Activated CD8-positive, alpha-beta memory T cell treated with anti-CD3 and anti-CD28 coated beads, Interleukin-2, amount 10 ng/mL, durations not matched to agents 7 days and 5 days (primary cell): ENCODE measurements at regions not wholly inside any gene's neighbourhood (a gene's known extent, or its start where the extent isn't known, plus 50 kb on each side); places are given as distances from the start of the nearest gene placed in this dataset.

Experiments used
- ATAC-seq: fragments of 150-1000 bp; cut with Tn5 transposase; one replicate; pipeline ENCODE4 v1.10.0; 2021; ENCODE audit warnings: moderate library complexity
- CTCF ChIA-PET: fragments of 350-600 bp; sonication (Branson Sonifier 250); formaldehyde crosslinking; loops from one replicate; lab custom pipeline; 2021; ENCODE audit warnings: antibody characterized with exemption; lab: Charles Lee
- DNase-seq: peaks from one replicate; pipeline ENCODE4 v3.0.0-alpha.2; 2020
- H3K27ac Mint-ChIP-seq: one replicate; pipeline ENCODE4 v1.8.0; 2021; ENCODE audit warnings: mild to moderate bottlenecking, mixed read lengths
- H3K27me3 Mint-ChIP-seq: one replicate; pipeline ENCODE4 v1.8.0; 2021; ENCODE audit warnings: mixed read lengths
- H3K36me3 Mint-ChIP-seq: one replicate; pipeline ENCODE4 v1.8.0; 2021; ENCODE audit warnings: mild to moderate bottlenecking, mixed read lengths
- H3K4me1 Mint-ChIP-seq: one replicate; pipeline ENCODE4 v1.8.0; 2021; ENCODE audit warnings: mixed read lengths
- H3K4me3 Mint-ChIP-seq: one replicate; pipeline ENCODE4 v1.8.0; 2021; ENCODE audit warnings: mild to moderate bottlenecking, moderate library complexity, mixed read lengths
- H3K9me3 Mint-ChIP-seq: one replicate; pipeline ENCODE4 v1.8.0; 2022; ENCODE audit warnings: low read depth, mixed read lengths

DNA sequence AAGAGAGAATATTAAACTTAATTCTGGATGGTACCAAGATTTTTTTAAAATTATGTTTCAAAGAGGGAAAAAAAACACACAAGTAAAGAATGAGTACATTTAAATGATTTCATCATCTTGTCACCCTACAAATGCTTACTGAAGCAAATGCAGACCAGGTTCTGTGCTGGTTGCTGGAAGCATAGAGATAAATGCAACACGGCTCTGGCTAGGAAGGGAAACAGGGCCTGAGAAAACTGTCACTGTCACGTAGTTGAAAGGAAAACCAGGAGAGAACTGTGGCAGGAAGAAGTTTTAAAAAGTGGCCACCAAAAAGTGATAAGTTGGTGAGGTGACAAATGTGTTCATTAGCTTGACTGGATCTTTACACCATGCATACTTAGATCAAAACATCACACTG, 336.9 kb upstream of the NFIA start:
- Mint-ChIP-seq H3K4me1 (no peaks in the 10 kb centered on the region), H3K4me3 (no peak overlapping the region), H3K27ac (no peak overlapping the region), H3K27me3 (no peaks in the 10 kb centered on the region), H3K9me3 (no peaks in the 10 kb centered on the region), H3K36me3 (no peaks in the 10 kb centered on the region)
- ATAC-seq (no peak), DNase-seq (no peak)
- CTCF ChIA-PET, result no interaction called here

DNA sequence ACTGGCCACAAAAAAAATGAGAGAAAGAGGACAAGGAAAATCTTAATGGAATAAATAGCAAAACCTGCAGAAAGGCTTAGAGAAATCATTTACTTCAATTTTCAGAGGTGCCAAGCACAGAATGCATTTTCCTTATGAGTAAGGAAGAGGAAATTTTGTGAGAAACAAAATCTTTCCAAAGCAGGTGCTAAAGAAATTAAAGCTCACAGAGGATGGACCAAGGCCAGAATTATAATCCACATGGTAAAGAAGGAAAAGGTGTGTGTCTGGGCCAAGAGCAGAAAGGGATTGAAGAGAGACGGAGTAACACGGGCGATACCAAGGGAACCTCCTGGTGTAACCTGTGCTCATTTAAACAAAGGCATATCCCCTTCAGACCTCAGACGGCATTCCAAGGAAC, 340.0 kb upstream of the NFIA start:
- no peaks in the 10 kb centered on the region for H3K4me1 Mint-ChIP-seq
- CTCF ChIA-PET, result interaction anchor here (0.6 kb wide), 1 partner anchor 246 kb away, joined by 3 read pairs; no protein-coding TSS in a partner anchor
- no peak overlapping the region for H3K4me3 Mint-ChIP-seq
- DNase-seq (no peak), ATAC-seq (no peak)
- no peaks in the 10 kb centered on the region for H3K9me3 Mint-ChIP-seq
- no peaks in the 10 kb centered on the region for H3K27me3 Mint-ChIP-seq
- no peaks in the 10 kb centered on the region for H3K36me3 Mint-ChIP-seq
- no peak overlapping the region for H3K27ac Mint-ChIP-seq

DNA sequence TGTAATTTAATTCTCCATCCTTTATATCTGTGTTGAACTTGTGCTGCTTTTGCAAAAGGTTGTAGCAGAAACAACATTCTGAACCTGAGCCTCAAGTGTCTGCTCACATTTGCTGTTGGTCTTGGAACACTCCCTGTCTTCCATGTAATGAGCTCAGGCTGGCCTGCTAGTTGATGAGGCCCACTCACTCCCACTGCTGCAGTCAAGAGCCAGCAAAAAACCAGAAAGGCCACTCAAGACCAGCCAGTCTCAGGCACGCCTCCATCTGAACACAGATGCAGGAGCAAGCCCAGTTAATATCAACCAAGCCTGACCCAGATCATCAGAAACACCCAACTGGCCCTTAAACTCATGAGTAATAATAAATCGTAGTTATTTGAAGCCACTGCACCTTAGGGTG, 342.2 kb upstream of the NFIA start:
- Mint-ChIP-seq H3K4me1 (no peaks in the 10 kb centered on the region), H3K4me3 (no peak overlapping the region), H3K27ac (no peak overlapping the region), H3K9me3 (no peaks in the 10 kb centered on the region), H3K36me3 (no peaks in the 10 kb centered on the region), H3K27me3 (no peaks in the 10 kb centered on the region)
- ATAC-seq, result no peak
- DNase-seq, result no peak
- CTCF ChIA-PET, result no interaction called here

DNA sequence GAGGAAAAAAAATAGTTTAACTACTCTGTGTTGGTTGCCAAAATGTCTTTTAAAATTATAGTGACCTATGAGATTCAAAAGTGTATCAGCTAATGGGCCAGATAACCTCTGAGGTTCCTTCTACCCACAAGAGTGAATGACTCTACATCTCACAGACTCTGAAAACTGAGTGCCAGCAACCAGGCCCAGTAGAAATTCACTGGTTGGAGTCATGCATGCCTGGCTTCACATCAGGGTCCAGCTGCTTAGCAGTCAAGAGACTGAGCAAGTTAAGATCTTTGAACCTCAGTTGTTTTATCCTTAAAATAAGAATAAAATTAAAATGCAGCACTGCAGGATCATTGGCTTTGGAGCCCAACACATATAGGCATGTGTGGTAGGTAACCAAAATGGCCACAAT, 342.6 kb upstream of the NFIA start:
- no peaks in the 10 kb centered on the region for H3K36me3 Mint-ChIP-seq
- CTCF ChIA-PET, result no interaction called here

DNA sequence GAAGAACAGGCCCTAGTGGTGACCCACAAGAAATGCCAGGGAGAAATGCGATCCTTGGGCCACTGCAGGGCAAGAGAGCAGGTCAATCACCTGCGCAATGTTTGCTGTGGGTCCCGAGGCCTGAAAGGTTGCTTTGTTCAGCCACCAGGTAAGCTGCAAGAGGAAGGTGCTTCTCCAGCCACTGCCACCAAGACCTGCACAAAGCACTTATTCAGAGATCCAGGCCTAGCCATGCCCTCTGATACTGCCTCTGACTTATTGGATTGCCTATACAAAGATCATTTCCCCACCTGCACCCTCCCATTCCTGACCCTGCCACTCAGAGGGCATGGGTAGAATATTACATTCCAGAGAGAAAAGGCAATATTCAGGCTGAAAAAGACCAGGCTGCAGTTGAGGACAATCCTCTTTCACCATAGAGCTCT, 349.4 kb upstream of the NFIA start:
- Mint-ChIP-seq H3K9me3 (no peaks in the 10 kb centered on the region), H3K4me3 (no peak overlapping the region), H3K27ac (no peak overlapping the region), H3K27me3 (no peaks in the 10 kb centered on the region), H3K36me3 (no peaks in the 10 kb centered on the region), H3K4me1 (no peaks in the 10 kb centered on the region)
- CTCF ChIA-PET, result no interaction called here
- ATAC-seq, result no peak
- no peak for DNase-seq

More for the DNA sequence above, 342.6 kb upstream of the NFIA start:
- DNase-seq, result no peak
- no peak overlapping the region for H3K4me3 Mint-ChIP-seq
- H3K9me3 Mint-ChIP-seq, result no peaks in the 10 kb centered on the region
- no peak overlapping the region for H3K27ac Mint-ChIP-seq
- H3K4me1 Mint-ChIP-seq, result no peaks in the 10 kb centered on the region
- H3K27me3 Mint-ChIP-seq, result no peaks in the 10 kb centered on the region
- no peak for ATAC-seq

DNA sequence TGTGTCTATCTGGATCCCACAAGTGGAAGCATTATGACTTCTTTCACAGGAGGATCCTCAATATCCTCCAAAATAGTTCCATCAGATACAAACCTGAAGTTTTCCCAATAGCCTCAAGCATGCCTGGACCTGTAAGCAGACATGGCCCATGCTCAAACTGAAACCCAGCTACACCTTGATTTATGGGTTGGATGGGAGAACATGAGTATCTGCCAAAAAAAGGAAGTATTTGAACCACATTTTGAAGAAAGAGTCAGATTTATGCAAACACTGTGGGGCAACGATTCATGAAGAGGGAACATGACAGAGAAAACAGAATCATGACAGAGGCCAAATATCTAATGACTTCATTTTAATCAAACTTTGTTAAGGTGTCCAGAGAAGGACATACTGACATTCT, 351.0 kb upstream of the NFIA start:
- Mint-ChIP-seq H3K4me1 (no peaks in the 10 kb centered on the region), H3K36me3 (no peaks in the 10 kb centered on the region), H3K27me3 (no peaks in the 10 kb centered on the region), H3K27ac (no peak overlapping the region), H3K4me3 (no peak overlapping the region), H3K9me3 (no peaks in the 10 kb centered on the region)
- ATAC-seq (no peak), DNase-seq (no peak)
- CTCF ChIA-PET, result no interaction called here

DNA sequence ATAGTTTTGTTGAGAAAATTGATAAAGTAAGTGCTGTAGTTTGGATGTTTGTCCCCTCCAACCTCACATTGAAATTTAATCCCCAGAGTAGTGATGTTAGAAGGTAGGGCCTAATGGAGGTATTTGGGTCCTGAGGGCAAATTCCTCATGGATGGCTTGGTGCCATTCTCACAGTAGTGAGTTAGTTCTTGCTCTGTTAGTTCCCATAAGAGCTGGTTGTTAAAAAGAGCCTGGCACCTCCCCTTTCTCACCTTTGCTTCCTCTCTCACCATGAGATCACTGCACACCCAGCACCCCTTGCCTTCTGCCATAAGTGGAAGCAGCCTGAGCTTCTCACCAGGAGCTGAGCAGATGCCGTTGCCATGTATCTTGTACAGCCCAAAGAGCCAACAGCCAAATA, 354.8 kb upstream of the NFIA start:
- CTCF ChIA-PET, result no interaction called here

DNA sequence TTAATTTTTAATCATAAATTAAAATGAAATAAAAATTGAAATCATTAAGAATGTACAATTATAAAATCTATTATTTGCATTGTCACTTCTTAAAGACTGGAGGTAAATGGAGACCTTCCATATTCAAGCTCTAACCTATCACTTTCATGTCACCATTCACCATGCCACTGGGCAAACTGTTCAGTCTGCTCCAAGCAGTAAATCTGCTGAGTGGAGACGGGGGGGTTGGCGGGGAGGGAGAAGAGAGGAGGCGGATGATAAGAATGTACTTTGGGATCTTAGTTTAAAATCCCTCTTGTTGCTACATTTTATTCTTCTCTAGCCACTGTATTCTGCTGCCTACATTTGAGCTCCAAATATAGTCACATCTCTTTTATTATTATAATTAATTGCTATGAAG, 365.9 kb upstream of the NFIA start:
- Mint-ChIP-seq H3K4me3 (no peak overlapping the region), H3K9me3 (no peaks in the 10 kb centered on the region), H3K27me3 (no peaks in the 10 kb centered on the region), H3K36me3 (no peaks in the 10 kb centered on the region), H3K4me1 (no peaks in the 10 kb centered on the region), H3K27ac (no peak overlapping the region)
- CTCF ChIA-PET, result no interaction called here
- ATAC-seq, result no peak
- DNase-seq, result no peak

More for the DNA sequence above, 354.8 kb upstream of the NFIA start:
- Mint-ChIP-seq H3K27me3 (no peaks in the 10 kb centered on the region), H3K4me1 (no peaks in the 10 kb centered on the region), H3K27ac (no peak overlapping the region), H3K9me3 (peaks cover 2% of the 10 kb centered on the region), H3K4me3 (no peak overlapping the region), H3K36me3 (no peaks in the 10 kb centered on the region)
- ATAC-seq (no peak), DNase-seq (no peak)

DNA sequence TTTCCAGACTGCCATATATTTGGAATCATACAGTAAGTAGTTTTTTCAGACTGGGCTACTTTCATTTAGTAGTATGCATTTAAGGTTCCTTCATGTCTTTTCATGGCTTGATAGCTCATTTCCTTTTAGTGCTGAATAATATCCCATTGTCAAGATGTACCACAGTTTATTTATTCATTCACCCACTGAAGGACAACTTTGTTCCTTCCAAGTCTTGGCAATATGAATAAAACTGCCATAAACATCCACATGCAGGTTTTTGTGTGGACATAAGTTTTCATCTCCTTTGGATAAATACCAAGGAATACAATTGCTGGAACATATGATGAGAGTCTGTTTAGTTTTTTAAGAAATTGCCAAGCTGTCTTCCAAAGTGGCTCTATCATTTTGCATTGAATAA, 366.4 kb upstream of the NFIA start:
- no peaks in the 10 kb centered on the region for H3K27me3 Mint-ChIP-seq
- H3K36me3 Mint-ChIP-seq, result no peaks in the 10 kb centered on the region
- H3K4me3 Mint-ChIP-seq, result no peak overlapping the region
- H3K27ac Mint-ChIP-seq, result no peak overlapping the region
- CTCF ChIA-PET, result no interaction called here
- no peaks in the 10 kb centered on the region for H3K9me3 Mint-ChIP-seq
- DNase-seq, result no peak
- H3K4me1 Mint-ChIP-seq, result no peaks in the 10 kb centered on the region
- ATAC-seq, result no peak

DNA sequence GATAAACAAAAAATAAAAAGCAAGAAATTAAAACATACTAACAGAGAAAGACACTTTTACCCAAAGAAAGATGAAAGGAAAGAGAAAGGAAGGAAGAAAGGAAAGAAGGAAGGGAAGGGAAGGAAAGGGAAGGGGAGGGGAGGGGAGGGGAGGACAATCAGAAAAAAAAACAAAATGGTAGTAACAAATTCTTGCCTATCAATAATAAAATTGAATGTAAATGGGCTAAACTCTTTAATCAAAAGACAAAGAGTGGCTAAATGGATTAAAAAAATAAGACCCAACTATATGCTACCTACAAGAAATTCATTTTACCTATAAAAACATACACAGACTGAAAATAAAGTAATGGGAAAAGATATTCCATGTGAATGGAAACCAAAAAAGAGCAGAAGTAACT, 372.9 kb upstream of the NFIA start:
- H3K4me1 Mint-ChIP-seq, result no peaks in the 10 kb centered on the region
- no peak overlapping the region for H3K4me3 Mint-ChIP-seq
- H3K27me3 Mint-ChIP-seq, result no peaks in the 10 kb centered on the region
- ATAC-seq (no peak), DNase-seq (no peak)
- CTCF ChIA-PET, result no interaction called here
- no peak overlapping the region for H3K27ac Mint-ChIP-seq
- no peaks in the 10 kb centered on the region for H3K36me3 Mint-ChIP-seq
- H3K9me3 Mint-ChIP-seq, result no peaks in the 10 kb centered on the region

DNA sequence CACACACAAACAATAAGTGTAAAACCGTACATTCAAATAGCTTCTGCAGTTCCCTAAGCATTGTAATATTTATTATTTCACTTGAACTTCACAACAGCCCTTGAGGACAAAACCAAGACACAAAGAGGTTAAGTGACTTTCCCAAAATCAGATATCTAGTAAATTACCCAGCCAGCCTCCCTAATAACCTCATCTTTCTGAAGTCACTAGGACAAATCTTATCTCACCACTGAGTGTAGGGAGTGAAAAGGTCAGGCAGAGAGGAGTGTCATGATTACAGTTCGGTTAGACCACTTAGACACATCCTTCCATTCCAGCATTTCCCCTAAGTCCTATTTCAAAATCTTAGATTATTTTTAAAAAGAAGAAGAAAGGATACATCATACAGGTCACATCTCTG, 377.3 kb upstream of the NFIA start:
- DNase-seq (no peak), ATAC-seq (no peak)
- Mint-ChIP-seq H3K27ac (no peak overlapping the region), H3K4me1 (no peaks in the 10 kb centered on the region), H3K9me3 (no peaks in the 10 kb centered on the region), H3K36me3 (no peaks in the 10 kb centered on the region), H3K4me3 (no peak overlapping the region), H3K27me3 (no peaks in the 10 kb centered on the region)
- CTCF ChIA-PET, result no interaction called here

DNA sequence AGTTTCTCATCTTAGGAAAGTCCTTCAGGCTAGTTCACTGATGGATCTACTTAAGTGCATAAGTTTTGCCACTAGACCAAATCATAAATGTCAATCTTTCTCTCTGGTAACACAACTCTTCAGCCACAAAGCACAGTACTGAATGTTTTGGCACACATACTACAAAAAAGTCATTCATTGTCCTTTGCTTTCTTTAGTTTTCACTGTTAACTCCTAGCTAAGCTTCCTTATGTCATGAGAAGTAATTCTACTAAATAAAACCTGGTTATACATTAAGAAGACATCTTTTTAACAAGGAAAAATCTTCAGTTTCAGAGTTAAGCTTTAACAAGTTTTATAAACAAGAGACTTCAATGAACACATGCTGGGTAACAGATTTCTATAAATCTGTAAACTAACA, 379.2 kb upstream of the NFIA start:
- ATAC-seq (no peak), DNase-seq (no peak)
- Mint-ChIP-seq H3K4me3 (no peak overlapping the region), H3K9me3 (no peaks in the 10 kb centered on the region), H3K4me1 (no peaks in the 10 kb centered on the region), H3K27me3 (no peaks in the 10 kb centered on the region), H3K27ac (no peak overlapping the region), H3K36me3 (no peaks in the 10 kb centered on the region)
- CTCF ChIA-PET, result no interaction called here

DNA sequence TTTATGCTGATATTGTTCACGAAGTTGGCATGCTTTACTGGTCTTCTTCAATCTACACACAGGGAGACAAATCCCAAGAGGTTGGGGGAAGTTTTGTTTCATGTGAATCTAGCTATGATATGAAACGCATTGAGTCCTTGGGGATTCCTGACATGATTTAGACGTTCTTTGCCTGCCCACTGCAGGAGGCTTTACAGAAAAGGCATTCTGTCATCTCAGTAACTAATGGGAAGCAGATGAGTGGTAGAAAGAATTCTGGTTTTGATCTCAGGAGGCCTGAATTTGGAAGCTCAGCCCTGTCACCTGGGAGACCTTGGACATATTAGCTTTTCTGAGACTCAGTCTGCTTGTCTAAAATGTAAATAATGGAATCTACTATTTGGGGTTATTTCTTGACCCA, 383.0 kb upstream of the NFIA start:
- Mint-ChIP-seq H3K27me3 (no peaks in the 10 kb centered on the region), H3K9me3 (no peaks in the 10 kb centered on the region), H3K36me3 (no peaks in the 10 kb centered on the region), H3K4me1 (no peaks in the 10 kb centered on the region), H3K27ac (no peak overlapping the region), H3K4me3 (no peak overlapping the region)
- CTCF ChIA-PET, result no interaction called here
- ATAC-seq (no peak), DNase-seq (no peak)

DNA sequence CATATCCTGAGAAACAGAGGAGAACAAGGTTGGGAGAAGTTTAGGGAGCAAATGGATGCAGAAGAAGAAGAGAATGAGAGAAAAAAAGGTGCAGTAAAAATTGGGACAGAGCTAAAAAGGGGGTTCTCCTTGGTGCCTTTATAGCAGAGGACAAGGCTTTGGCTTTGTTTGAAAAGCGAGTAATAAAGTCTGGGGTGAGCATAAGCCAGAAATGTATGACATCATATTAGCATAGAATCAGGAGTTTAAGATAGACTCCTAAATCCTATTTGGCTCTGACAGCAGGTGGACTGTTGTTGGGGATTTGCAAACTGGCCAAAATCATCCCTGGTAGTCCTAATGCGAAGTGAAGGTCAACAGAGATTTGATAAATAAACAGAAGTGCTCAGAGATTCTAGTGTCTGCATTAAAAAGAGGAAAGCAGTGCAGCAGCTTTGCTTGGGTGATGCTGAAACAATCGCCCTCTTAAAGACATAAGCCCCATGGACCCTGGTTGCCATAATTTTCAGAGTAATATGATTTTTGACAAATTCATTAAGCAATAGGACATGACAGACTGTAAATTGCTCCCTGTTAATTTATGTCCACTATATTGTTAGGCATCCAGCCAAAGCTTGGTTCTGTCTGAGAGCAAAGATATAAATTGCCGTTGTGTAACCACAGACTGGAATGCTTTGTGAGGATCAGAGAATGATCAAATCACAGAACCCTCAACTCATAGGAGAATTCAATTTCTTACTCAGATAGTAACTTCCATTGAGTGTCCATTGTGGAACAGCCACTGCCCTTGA, 385.0 kb upstream of the NFIA start:
- Mint-ChIP-seq H3K27me3 (no peaks in the 10 kb centered on the region), H3K36me3 (no peaks in the 10 kb centered on the region), H3K4me3 (no peak overlapping the region), H3K9me3 (no peaks in the 10 kb centered on the region), H3K27ac (no peak overlapping the region), H3K4me1 (no peaks in the 10 kb centered on the region)
- CTCF ChIA-PET, result no interaction called here
- DNase-seq, result no peak
- no peak for ATAC-seq

DNA sequence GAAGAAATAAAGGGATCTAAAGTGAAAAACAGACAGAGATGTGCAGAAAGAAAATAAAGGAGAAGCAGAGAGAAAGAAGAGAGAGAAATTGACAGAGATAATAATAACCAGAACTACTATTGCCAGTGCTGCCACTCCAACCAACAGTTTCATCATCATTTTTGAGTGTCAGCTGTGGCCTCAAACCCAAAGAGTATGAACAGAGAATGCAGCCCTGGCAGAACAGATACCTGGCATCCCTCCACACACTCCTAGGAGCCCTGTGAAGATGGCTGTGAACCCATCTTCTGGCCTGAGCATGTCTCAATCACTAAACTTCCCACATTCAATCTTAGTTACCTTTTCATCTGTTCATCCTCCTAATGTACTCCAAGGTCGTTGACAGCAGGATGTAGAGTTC, 385.8 kb upstream of the NFIA start:
- no peaks in the 10 kb centered on the region for H3K36me3 Mint-ChIP-seq
- DNase-seq, result no peak

More for the DNA sequence above, 385.8 kb upstream of the NFIA start:
- Mint-ChIP-seq H3K27me3 (no peaks in the 10 kb centered on the region), H3K4me3 (no peak overlapping the region), H3K9me3 (no peaks in the 10 kb centered on the region), H3K4me1 (no peaks in the 10 kb centered on the region), H3K27ac (no peak overlapping the region)
- no peak for ATAC-seq
- CTCF ChIA-PET, result no interaction called here
